ENCODE measurements at regions not wholly inside any gene's neighbourhood (a gene's known extent, or its start where the extent isn't known, plus 50 kb on each side); places are given as distances from the start of the nearest gene placed in this dataset.

DNA sequence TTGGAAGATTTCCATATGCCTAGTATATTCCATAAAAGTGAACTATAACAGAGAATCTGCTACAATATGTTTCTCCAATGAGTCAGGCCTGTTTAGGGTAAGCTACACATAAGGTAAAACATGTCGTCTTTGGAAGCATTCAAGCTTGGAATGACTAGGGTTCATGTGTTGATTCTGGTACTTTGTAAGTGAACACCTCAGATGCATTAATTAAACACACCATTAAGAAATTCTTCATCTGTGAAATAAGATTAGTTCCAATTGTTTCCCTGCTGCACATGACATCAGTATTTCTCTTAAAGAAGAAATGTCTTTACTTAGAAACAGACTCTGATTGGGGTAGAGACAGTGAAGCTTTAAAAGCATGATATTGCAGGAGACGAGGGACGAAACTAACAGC is 461.1 kb upstream of the NXPH2 start:
- 0% methylated on average over 3 of the region's 3 CpGs for WGBS (ENCODE audit: insufficient coverage, low coverage, missing lambda C conversion rate)
- Histone ChIP-seq H3K4me2 (ENCODE audit: insufficient read depth, low read length) (no peak overlapping the region), H3K9me3 (replicated peaks; ENCODE audit: control insufficient read depth, insufficient read depth, low read depth, low read length) (no peaks in the 10 kb centered on the region), H3K79me2 (ENCODE audit: control insufficient read depth, insufficient read depth, low read length) (no peaks in the 10 kb centered on the region), H3K27ac (ENCODE audit: extremely low read depth, low read depth, low read length) (no peak overlapping the region), H3K4me1 (replicated peaks in 1 of 2; ENCODE audit: control insufficient read depth in 2 of 2, insufficient read depth in 2 of 2, low read length in 2 of 2) (no peaks in the 10 kb centered on the region), H3K9me1 (ENCODE audit: control insufficient read depth, insufficient read depth, low read length) (no peaks in the 10 kb centered on the region), H3K4me3 (no peak overlapping the region), H3K27me3 (ENCODE audit: control insufficient read depth in 2 of 2, insufficient read depth in 2 of 2, low read length in 2 of 2) (no peaks in the 10 kb centered on the region), H3K9ac (ENCODE audit: insufficient read depth in 1 of 2, low read depth in 2 of 2, low read length in 2 of 2) (no peak overlapping the region), H4K20me1 (replicated peaks; ENCODE audit: control insufficient read depth, insufficient read depth, low read length) (no peaks in the 10 kb centered on the region), H3K36me3 (ENCODE audit: control insufficient read depth, insufficient read depth, low read length) (no peaks in the 10 kb centered on the region), H2AFZ (ENCODE audit: low read depth, low read length) (no peak overlapping the region)
- in situ Hi-C loops (cut with MboI) (no loop called here), intact Hi-C loops (cut with micrococcal nuclease) (no loop called here)
- DNase-seq (ENCODE audit: extremely low read depth in 1 of 4, low spot score in 3 of 4) (no peak), FAIRE-seq (no peak), ATAC-seq (no peak)
- TF ChIP-seq SMAD3 (CRISPR knock-in tag; conservative IDR thresholded peaks at IDR 0.05): no peak
- ChIA-PET POLR2A (no interaction called here), CTCF (ENCODE audit: low intra/inter-chr PET ratio) (no interaction called here)
- no TSS peak for BruUV-seq (replicated peaks)

DNA sequence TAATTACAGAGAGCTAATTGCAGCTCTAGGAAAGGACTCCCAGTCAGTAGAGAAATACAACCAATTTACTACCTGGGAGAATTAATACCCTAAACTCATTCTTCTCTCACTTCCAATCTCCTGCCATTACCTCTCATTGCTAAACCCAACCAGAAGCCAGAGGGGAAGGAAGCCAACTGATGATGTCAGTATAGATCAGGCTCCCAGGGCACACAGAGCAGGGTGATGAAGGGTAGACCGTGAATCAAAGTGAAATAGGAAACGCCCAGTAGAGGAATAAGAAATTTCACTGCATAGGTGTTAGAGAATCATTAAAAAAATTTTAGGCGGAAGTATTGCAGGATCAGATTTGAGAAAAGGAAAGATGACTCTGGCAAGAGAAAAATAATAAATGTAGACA is 456.8 kb upstream of the NXPH2 start:
- in situ Hi-C loops (cut with MboI) (no loop called here), intact Hi-C loops (cut with micrococcal nuclease) (no loop called here)
- no TSS peak for BruUV-seq (replicated peaks)
- H3K9me3 ChIP-seq (replicated peaks; ENCODE audit: control insufficient read depth, insufficient read depth, low read depth, low read length): no peaks in the 10 kb centered on the region
- WGBS (ENCODE audit: insufficient coverage, low coverage, missing lambda C conversion rate): 0% methylated on average over 3 of the region's 3 CpGs
- FAIRE-seq (no peak), ATAC-seq (no peak), DNase-seq (ENCODE audit: extremely low read depth in 1 of 4, low spot score in 3 of 4) (no peak)
- H3K9ac ChIP-seq (ENCODE audit: insufficient read depth in 1 of 2, low read depth in 2 of 2, low read length in 2 of 2): no peak overlapping the region
- no peaks in the 10 kb centered on the region for H3K36me3 ChIP-seq (ENCODE audit: control insufficient read depth, insufficient read depth, low read length)
- TF ChIP-seq RBM34 (IDR thresholded peaks at IDR 0.05; ENCODE audit: borderline replicate concordance, insufficient read depth, low read length) (no peak), NCOA1 (IDR thresholded peaks at IDR 0.05; ENCODE audit: low read depth) (no peak), TBL1XR1 (IDR thresholded peaks at IDR 0.05; ENCODE audit: low read length in 2 of 2) (no peak), ZNF311 (CRISPR knock-in tag; IDR thresholded peaks at IDR 0.05) (no peak)
- TF ChIP-seq, protein P1, sequence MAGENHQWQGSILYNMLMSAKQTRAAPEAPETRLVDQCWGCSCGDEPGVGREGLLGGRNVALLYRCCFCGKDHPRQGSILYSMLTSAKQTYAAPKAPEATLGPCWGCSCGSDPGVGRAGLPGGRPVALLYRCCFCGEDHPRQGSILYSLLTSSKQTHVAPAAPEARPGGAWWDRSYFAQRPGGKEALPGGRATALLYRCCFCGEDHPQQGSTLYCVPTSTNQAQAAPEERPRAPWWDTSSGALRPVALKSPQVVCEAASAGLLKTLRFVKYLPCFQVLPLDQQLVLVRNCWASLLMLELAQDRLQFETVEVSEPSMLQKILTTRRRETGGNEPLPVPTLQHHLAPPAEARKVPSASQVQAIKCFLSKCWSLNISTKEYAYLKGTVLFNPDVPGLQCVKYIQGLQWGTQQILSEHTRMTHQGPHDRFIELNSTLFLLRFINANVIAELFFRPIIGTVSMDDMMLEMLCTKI (IDR thresholded peaks at IDR 0.05; ENCODE audit: partially characterized antibody): no peak
- no peaks in the 10 kb centered on the region for H3K27me3 ChIP-seq (ENCODE audit: control insufficient read depth in 2 of 2, insufficient read depth in 2 of 2, low read length in 2 of 2)
- H3K27ac ChIP-seq (ENCODE audit: extremely low read depth, low read depth, low read length): no peak overlapping the region
- H2AFZ ChIP-seq (ENCODE audit: low read depth, low read length): no peak overlapping the region
- H4K20me1 ChIP-seq (replicated peaks; ENCODE audit: control insufficient read depth, insufficient read depth, low read length): no peaks in the 10 kb centered on the region
- H3K4me2 ChIP-seq (ENCODE audit: insufficient read depth, low read length): no peak overlapping the region
- no peak overlapping the region for H3K4me3 ChIP-seq
- no peaks in the 10 kb centered on the region for H3K79me2 ChIP-seq (ENCODE audit: control insufficient read depth, insufficient read depth, low read length)
- H3K4me1 ChIP-seq (replicated peaks in 1 of 2; ENCODE audit: control insufficient read depth in 2 of 2, insufficient read depth in 2 of 2, low read length in 2 of 2): no peaks in the 10 kb centered on the region
- ChIA-PET POLR2A (no interaction called here), CTCF (ENCODE audit: low intra/inter-chr PET ratio) (no interaction called here)
- H3K9me1 ChIP-seq (ENCODE audit: control insufficient read depth, insufficient read depth, low read length): no peaks in the 10 kb centered on the region
